B cell (primary cell): ENCODE measurements at regions not wholly inside any gene's neighbourhood (a gene's known extent, or its start where the extent isn't known, plus 50 kb on each side); places are given as distances from the start of the nearest gene placed in this dataset.

ENCODE experiments used
- EZH2 ChIP-seq: IDR thresholded peaks from 2 replicates; pipeline ENCODE4 v1.6.1; 2012; ENCODE audit warnings: borderline replicate concordance, low read depth, mild to moderate bottlenecking, moderate library complexity, low read length; ENCODE audit not compliant: insufficient read depth, poor library complexity, severe bottlenecking
- TF ChIP-seq, protein P1 (sequence below): fragments of 200-600 bp; IDR thresholded peaks from one replicate; pipeline ENCODE4 v1.8.0; 2022; ENCODE audit warnings: antibody characterized with exemption, mild to moderate bottlenecking

DNA sequence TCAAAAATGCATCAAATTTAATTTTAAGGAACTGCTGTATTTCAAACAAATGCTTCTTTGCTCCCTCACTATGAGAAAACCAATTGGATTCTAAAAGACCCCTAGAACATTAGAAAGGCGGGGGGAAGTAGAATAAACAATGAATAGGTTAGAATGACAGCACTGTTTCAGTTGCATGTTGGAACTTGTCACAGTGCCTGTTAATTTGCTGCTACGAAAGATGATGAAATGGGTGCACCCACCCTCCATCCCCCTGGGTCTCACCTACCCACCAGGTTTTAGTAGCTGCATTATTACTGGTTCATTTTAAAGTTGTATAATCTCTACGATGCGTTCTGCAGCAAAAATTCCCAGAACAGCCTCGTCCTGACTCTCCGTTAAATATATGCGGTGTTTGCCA, 193.0 kb upstream of the COPS8 start:
- TF ChIP-seq, protein P1, sequence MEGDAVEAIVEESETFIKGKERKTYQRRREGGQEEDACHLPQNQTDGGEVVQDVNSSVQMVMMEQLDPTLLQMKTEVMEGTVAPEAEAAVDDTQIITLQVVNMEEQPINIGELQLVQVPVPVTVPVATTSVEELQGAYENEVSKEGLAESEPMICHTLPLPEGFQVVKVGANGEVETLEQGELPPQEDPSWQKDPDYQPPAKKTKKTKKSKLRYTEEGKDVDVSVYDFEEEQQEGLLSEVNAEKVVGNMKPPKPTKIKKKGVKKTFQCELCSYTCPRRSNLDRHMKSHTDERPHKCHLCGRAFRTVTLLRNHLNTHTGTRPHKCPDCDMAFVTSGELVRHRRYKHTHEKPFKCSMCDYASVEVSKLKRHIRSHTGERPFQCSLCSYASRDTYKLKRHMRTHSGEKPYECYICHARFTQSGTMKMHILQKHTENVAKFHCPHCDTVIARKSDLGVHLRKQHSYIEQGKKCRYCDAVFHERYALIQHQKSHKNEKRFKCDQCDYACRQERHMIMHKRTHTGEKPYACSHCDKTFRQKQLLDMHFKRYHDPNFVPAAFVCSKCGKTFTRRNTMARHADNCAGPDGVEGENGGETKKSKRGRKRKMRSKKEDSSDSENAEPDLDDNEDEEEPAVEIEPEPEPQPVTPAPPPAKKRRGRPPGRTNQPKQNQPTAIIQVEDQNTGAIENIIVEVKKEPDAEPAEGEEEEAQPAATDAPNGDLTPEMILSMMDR = no peak
- no peak for TF ChIP-seq EZH2
